ENCODE measurements at regions not wholly inside any gene's neighbourhood (a gene's known extent, or its start where the extent isn't known, plus 50 kb on each side); places are given as distances from the start of the nearest gene placed in this dataset.

- H3F3A ChIP-seq (ENCODE audit: insufficient read depth, low read depth), result no peaks in the 10 kb centered on the region
- ChIA-PET POLR2A (ENCODE audit: unreplicated experiment) (no interaction called here), CTCF (no interaction called here)
- DNase-seq, result no peak
- no TSS peak for BruUV-seq (replicated peaks)
- no peaks in the 10 kb centered on the region for H3K9me3 ChIP-seq (ENCODE audit: insufficient read depth, low read depth)
- TF ChIP-seq EZH2 (IDR thresholded peaks at IDR 0.05; ENCODE audit: low read depth) (no peak), CTCF (conservative IDR thresholded peaks at IDR 0.05) (no peak)
- no peak overlapping the region for H3K4me3 ChIP-seq
- no peaks in the 10 kb centered on the region for H3K79me2 ChIP-seq (ENCODE audit: low read depth)
- intact Hi-C loops (cut with micrococcal nuclease; ENCODE audit: unreplicated experiment), result no loop called here
- H3K27ac ChIP-seq, result no peak overlapping the region
- H3K4me1 ChIP-seq (replicated peaks; ENCODE audit: insufficient read depth), result no peaks in the 10 kb centered on the region
- no peak overlapping the region for H3K4me2 ChIP-seq
- H3K27me3 ChIP-seq (ENCODE audit: insufficient read depth, low read depth), result peaks cover 28% of the 10 kb centered on the region
- H4K20me1 ChIP-seq (ENCODE audit: insufficient read depth), result no peaks in the 10 kb centered on the region
- H2AFZ ChIP-seq, result no peak overlapping the region
- H3K9me2 ChIP-seq (ENCODE audit: insufficient read depth), result no peaks in the 10 kb centered on the region
- no peaks in the 10 kb centered on the region for H3K36me3 ChIP-seq (ENCODE audit: low read depth)
These were observed 220.3 kb upstream of the ZNF32 start for GRCh38 chr10:43868952-43869351.

GRCh38 chr10:43867667-43868565 lies 219.2 kb upstream of the ZNF32 start:
- H3K9me3 ChIP-seq (ENCODE audit: insufficient read depth, low read depth), result no peaks in the 10 kb centered on the region
- no peaks in the 10 kb centered on the region for H4K20me1 ChIP-seq (ENCODE audit: insufficient read depth)
- no TSS peak for BruUV-seq (replicated peaks)
- no peak overlapping the region for H3K27ac ChIP-seq
- ChIA-PET POLR2A (ENCODE audit: unreplicated experiment) (interaction anchor here (0.6 kb wide), 1 partner anchor 14 kb away, joined by 3 read pairs; no protein-coding TSS in a partner anchor), CTCF (interaction anchor here (0.7 kb wide), 1 partner anchor 11 kb away, joined by 5 read pairs; no protein-coding TSS in a partner anchor)
- peak in 1 of 2 experiments; percentile 39 for DNase-seq
- no peaks in the 10 kb centered on the region for H3F3A ChIP-seq (ENCODE audit: insufficient read depth, low read depth)
- peaks cover 22% of the 10 kb centered on the region for H3K27me3 ChIP-seq (ENCODE audit: insufficient read depth, low read depth)
- intact Hi-C loops (cut with micrococcal nuclease; ENCODE audit: unreplicated experiment), result no loop called here
- no peaks in the 10 kb centered on the region for H3K4me1 ChIP-seq (replicated peaks; ENCODE audit: insufficient read depth)
- H3K9me2 ChIP-seq (ENCODE audit: insufficient read depth), result no peaks in the 10 kb centered on the region
- no peaks in the 10 kb centered on the region for H3K36me3 ChIP-seq (ENCODE audit: low read depth)
- TF ChIP-seq CTCF (conservative IDR thresholded peaks at IDR 0.05) (no peak), EZH2 (IDR thresholded peaks at IDR 0.05; ENCODE audit: low read depth) (no peak)
- no peaks in the 10 kb centered on the region for H3K79me2 ChIP-seq (ENCODE audit: low read depth)
- no peak overlapping the region for H3K4me2 ChIP-seq
- no peak overlapping the region for H3K4me3 ChIP-seq
- no peak overlapping the region for H2AFZ ChIP-seq

GRCh38 chr10:43867113-43867512 lies 218.4 kb upstream of the ZNF32 start:
- H3K27ac ChIP-seq, result no peak overlapping the region
- H3K4me1 ChIP-seq (replicated peaks; ENCODE audit: insufficient read depth), result no peaks in the 10 kb centered on the region
- no peak overlapping the region for H3K4me3 ChIP-seq
- no peak overlapping the region for H3K4me2 ChIP-seq
- H4K20me1 ChIP-seq (ENCODE audit: insufficient read depth), result no peaks in the 10 kb centered on the region
- H3F3A ChIP-seq (ENCODE audit: insufficient read depth, low read depth), result no peaks in the 10 kb centered on the region
- H3K36me3 ChIP-seq (ENCODE audit: low read depth), result no peaks in the 10 kb centered on the region
- no peaks in the 10 kb centered on the region for H3K79me2 ChIP-seq (ENCODE audit: low read depth)
- H3K27me3 ChIP-seq (ENCODE audit: insufficient read depth, low read depth), result peaks cover 22% of the 10 kb centered on the region
- POLR2A ChIA-PET (ENCODE audit: unreplicated experiment), result no interaction called here
- BruUV-seq (replicated peaks), result no TSS peak
- no peaks in the 10 kb centered on the region for H3K9me2 ChIP-seq (ENCODE audit: insufficient read depth)
- DNase-seq, result no peak
- CTCF ChIA-PET, result interaction anchor here (0.7 kb wide), 1 partner anchor 10 kb away, joined by 5 read pairs; no protein-coding TSS in a partner anchor
- H2AFZ ChIP-seq, result no peak overlapping the region
- intact Hi-C loops (cut with micrococcal nuclease; ENCODE audit: unreplicated experiment), result no loop called here
- no peaks in the 10 kb centered on the region for H3K9me3 ChIP-seq (ENCODE audit: insufficient read depth, low read depth)
- no peak for TF ChIP-seq EZH2 (IDR thresholded peaks at IDR 0.05; ENCODE audit: low read depth)
- no peak for TF ChIP-seq CTCF (conservative IDR thresholded peaks at IDR 0.05)

Data from PC-9 (cell line).